NB4 (cell line): ENCODE measurements at regions not wholly inside any gene's neighbourhood (a gene's known extent, or its start where the extent isn't known, plus 50 kb on each side); places are given as distances from the start of the nearest gene placed in this dataset.

Experiments used
- DNase-seq: peaks from one replicate; pipeline ENCODE4 v3.0.0; 2010; ENCODE audit warnings: low read depth
- H3K4me3 ChIP-seq: one replicate; pipeline ENCODE4 v1.5.1; 2011; ENCODE audit warnings: mild to moderate bottlenecking, low read depth, low read length, moderate library complexity
- CTCF ChIP-seq: IDR thresholded peaks from one replicate; pipeline ENCODE4 v1.5.1; 2012; ENCODE audit warnings: low read depth, low read length
- MAX ChIP-seq: IDR thresholded peaks from 2 replicates; pipeline ENCODE4 v1.6.1; 2011; ENCODE audit warnings: low read depth, low read length
- MYC ChIP-seq: IDR thresholded peaks from 2 replicates; pipeline ENCODE4 v1.6.1; 2011; ENCODE audit warnings: low read depth, low read length
- POLR2A ChIP-seq: IDR thresholded peaks from 2 replicates; pipeline ENCODE4 v1.6.1; 2011; ENCODE audit warnings: mild to moderate bottlenecking; ENCODE audit not compliant: insufficient read length; ENCODE audit errors: extremely low read depth

- no peak overlapping the region for H3K4me3 ChIP-seq
- TF ChIP-seq MAX (no peak), CTCF (no peak), POLR2A (no peak), MYC (no peak)
- DNase-seq = no peak
Observed at GRCh38 chr3:28139967-28140634, 101.3 kb upstream of the CMC1 start.

GRCh38 chr3:28140664-28141063 lies 100.8 kb upstream of the CMC1 start:
- TF ChIP-seq CTCF (no peak), MYC (no peak), POLR2A (no peak), MAX (no peak)

GRCh38 chr3:28149960-28150359 lies 91.5 kb upstream of the CMC1 start:
- H3K4me3 ChIP-seq = no peak overlapping the region
- TF ChIP-seq CTCF (no peak), POLR2A (no peak), MYC (no peak), MAX (no peak)
- DNase-seq = no peak

More at GRCh38 chr3:28140664-28141063, 100.8 kb upstream of the CMC1 start:
- no peak overlapping the region for H3K4me3 ChIP-seq
- no peak for DNase-seq

GRCh38 chr3:28150465-28151206 lies 90.8 kb upstream of the CMC1 start:
- DNase-seq = no peak
- TF ChIP-seq MYC (no peak), CTCF (no peak), MAX (no peak), POLR2A (no peak)

GRCh38 chr3:28151207-28151550 lies 90.2 kb upstream of the CMC1 start:
- TF ChIP-seq MAX = no peak
- TF ChIP-seq POLR2A = no peak
- no peak for TF ChIP-seq MYC
- no peak for TF ChIP-seq CTCF
- DNase-seq = no peak
- no peak overlapping the region for H3K4me3 ChIP-seq

More at GRCh38 chr3:28150465-28151206, 90.8 kb upstream of the CMC1 start:
- H3K4me3 ChIP-seq = no peak overlapping the region
